ENCODE measurements at regions not wholly inside any gene's neighbourhood (a gene's known extent, or its start where the extent isn't known, plus 50 kb on each side); places are given as distances from the start of the nearest gene placed in this dataset.
"Not testable (repeated sequence)": the region's sequence is repeated elsewhere in the genome, so short reads cannot be mapped to it uniquely, and the experiment has no call there.

- H3K9ac ChIP-seq (ENCODE audit: low read length), result peak overlapping the region; percentile 60
- H3K9me3 ChIP-seq (ENCODE audit: control insufficient read depth, low read depth, low read length), result peaks cover 35% of the 10 kb centered on the region
- no peaks in the 10 kb centered on the region for H3K27me3 ChIP-seq (ENCODE audit: control insufficient read depth, insufficient read depth, low read length)
- peaks cover 6% of the 10 kb centered on the region for H3K4me1 ChIP-seq (ENCODE audit: control insufficient read depth, low read depth, low read length)
- H3K27ac ChIP-seq (ENCODE audit: low read length), result no peak overlapping the region
- peak overlapping the region; percentile 85 for H3K4me3 ChIP-seq (ENCODE audit: low read length)
- H3K36me3 ChIP-seq (ENCODE audit: control insufficient read depth, low read depth, low read length), result no peaks in the 10 kb centered on the region
Observed at GRCh38 chrX:55907968-55908607, 190.5 kb downstream of the RRAGB start.

GRCh38 chrX:55908661-55909212, 191.2 kb downstream of the RRAGB start:
- peaks cover 6% of the 10 kb centered on the region for H3K4me1 ChIP-seq (ENCODE audit: control insufficient read depth, low read depth, low read length)
- peak overlapping the region; percentile 49 for H3K27ac ChIP-seq (ENCODE audit: low read length)
- H3K36me3 ChIP-seq (ENCODE audit: control insufficient read depth, low read depth, low read length), result no peaks in the 10 kb centered on the region
- peak overlapping the region; percentile 85 for H3K4me3 ChIP-seq (ENCODE audit: low read length)
- peak overlapping the region; percentile 60 for H3K9ac ChIP-seq (ENCODE audit: low read length)
- H3K27me3 ChIP-seq (ENCODE audit: control insufficient read depth, insufficient read depth, low read length), result no peaks in the 10 kb centered on the region
- peaks cover 33% of the 10 kb centered on the region for H3K9me3 ChIP-seq (ENCODE audit: control insufficient read depth, low read depth, low read length)

GRCh38 chrX:55919367-55920221, 202.0 kb downstream of the RRAGB start:
- Histone ChIP-seq H3K4me3 (ENCODE audit: low read length) (no peak overlapping the region), H3K27me3 (ENCODE audit: control insufficient read depth, insufficient read depth, low read length) (no peaks in the 10 kb centered on the region), H3K9me3 (ENCODE audit: control insufficient read depth, low read depth, low read length) (peaks cover 20% of the 10 kb centered on the region), H3K36me3 (ENCODE audit: control insufficient read depth, low read depth, low read length) (no peaks in the 10 kb centered on the region), H3K9ac (ENCODE audit: low read length) (no peak overlapping the region), H3K4me1 (ENCODE audit: control insufficient read depth, low read depth, low read length) (no peaks in the 10 kb centered on the region), H3K27ac (ENCODE audit: low read length) (no peak overlapping the region)

GRCh38 chrX:55924574-55924973, 207.0 kb downstream of the RRAGB start:
- H3K9me3 ChIP-seq (ENCODE audit: control insufficient read depth, low read depth, low read length), result peaks cover 15% of the 10 kb centered on the region
- no peak overlapping the region for H3K4me3 ChIP-seq (ENCODE audit: low read length)
- H3K36me3 ChIP-seq (ENCODE audit: control insufficient read depth, low read depth, low read length), result no peaks in the 10 kb centered on the region
- no peaks in the 10 kb centered on the region for H3K27me3 ChIP-seq (ENCODE audit: control insufficient read depth, insufficient read depth, low read length)
- no peak overlapping the region for H3K9ac ChIP-seq (ENCODE audit: low read length)
- no peak overlapping the region for H3K27ac ChIP-seq (ENCODE audit: low read length)
- H3K4me1 ChIP-seq (ENCODE audit: control insufficient read depth, low read depth, low read length), result no peaks in the 10 kb centered on the region

GRCh38 chrX:55928529-55928928, 211.0 kb downstream of the RRAGB start:
- not testable (repeated sequence) for H3K9me3 ChIP-seq (ENCODE audit: control insufficient read depth, low read depth, low read length); H3K27me3 ChIP-seq (ENCODE audit: control insufficient read depth, insufficient read depth, low read length); H3K36me3 ChIP-seq (ENCODE audit: control insufficient read depth, low read depth, low read length); H3K4me3 ChIP-seq (ENCODE audit: low read length); H3K27ac ChIP-seq (ENCODE audit: low read length); H3K4me1 ChIP-seq (ENCODE audit: control insufficient read depth, low read depth, low read length); H3K9ac ChIP-seq (ENCODE audit: low read length)
